ENCODE measurements at regions not wholly inside any gene's neighbourhood (a gene's known extent, or its start where the extent isn't known, plus 50 kb on each side); places are given as distances from the start of the nearest gene placed in this dataset.

DNA sequence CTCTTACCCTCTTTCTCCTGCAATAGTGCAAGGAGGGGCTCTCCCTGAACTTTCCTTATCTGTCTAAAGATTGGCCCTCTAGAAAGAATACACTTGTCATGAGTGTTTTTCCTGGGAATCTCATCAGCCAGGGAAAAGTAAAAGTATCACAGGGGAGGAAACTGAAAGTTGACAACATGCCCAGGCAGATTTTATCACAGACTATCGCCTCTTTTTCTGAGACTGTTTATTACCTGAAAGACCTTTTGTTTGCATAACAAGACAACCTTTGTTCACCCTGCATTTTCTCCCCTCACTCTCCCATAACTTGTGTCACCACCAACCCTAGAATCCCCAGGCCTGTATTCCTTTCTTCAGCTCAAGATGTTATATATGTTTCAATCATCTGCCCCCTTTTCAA, 794.7 kb upstream of the ADAMTS5 start:
- H3K36me3 ChIP-seq (ENCODE audit: insufficient read depth, low read length): no peaks in the 10 kb centered on the region
- Mint-ChIP-seq H3K4me1 (ENCODE audit: low read depth, unreplicated experiment) (peaks cover 10% of the 10 kb centered on the region), H3K9me3 (ENCODE audit: unreplicated experiment) (no peaks in the 10 kb centered on the region), H3K36me3 (ENCODE audit: low read depth, unreplicated experiment) (no peaks in the 10 kb centered on the region), H3K4me3 (ENCODE audit: unreplicated experiment) (no peak overlapping the region), H3K27me3 (ENCODE audit: low read depth, unreplicated experiment) (no peaks in the 10 kb centered on the region), H3K27ac (ENCODE audit: unreplicated experiment) (peak overlapping the region; percentile 1)
- no peaks in the 10 kb centered on the region for H4K20me1 ChIP-seq (ENCODE audit: insufficient read depth, low read length)
- DNase-seq (ENCODE audit: low read depth) (no peak), FAIRE-seq (no peak)
- no peaks in the 10 kb centered on the region for H3K27me3 ChIP-seq (ENCODE audit: insufficient read depth, low read length)
- peaks cover 3% of the 10 kb centered on the region for H3K9me3 ChIP-seq (ENCODE audit: insufficient read depth, low read depth, low read length)
- no peak overlapping the region for H3K4me2 ChIP-seq (ENCODE audit: low read length)
- H3K4me1 ChIP-seq (ENCODE audit: insufficient read depth, low read length): no peaks in the 10 kb centered on the region
- TF ChIP-seq EZH2 (IDR thresholded peaks at IDR 0.05; ENCODE audit: insufficient read depth, low read length) (no peak), CTCF (IDR thresholded peaks at IDR 0.05; ENCODE audit: insufficient read depth, low read depth, low read length) (no peak)
- H3K4me3 ChIP-seq (ENCODE audit: insufficient read depth, low read depth, low read length): no peak overlapping the region
- H3K27ac ChIP-seq (ENCODE audit: low read depth, low read length): no peak overlapping the region
- H3K79me2 ChIP-seq (ENCODE audit: insufficient read depth, low read length): no peaks in the 10 kb centered on the region
- H2AFZ ChIP-seq (ENCODE audit: low read depth, low read length): no peak overlapping the region
- H3K9ac ChIP-seq (ENCODE audit: low read length): no peak overlapping the region

GRCh38 chr21:27759820-27760219, 792.9 kb upstream of the ADAMTS5 start:
- no peak overlapping the region for H3K4me3 Mint-ChIP-seq (ENCODE audit: unreplicated experiment)
- Histone ChIP-seq H3K9me3 (ENCODE audit: insufficient read depth, low read depth, low read length) (no peaks in the 10 kb centered on the region), H3K4me3 (ENCODE audit: insufficient read depth, low read depth, low read length) (no peak overlapping the region), H2AFZ (ENCODE audit: low read depth, low read length) (no peak overlapping the region), H3K79me2 (ENCODE audit: insufficient read depth, low read length) (no peaks in the 10 kb centered on the region), H3K9ac (ENCODE audit: low read length) (no peak overlapping the region), H3K36me3 (ENCODE audit: insufficient read depth, low read length) (no peaks in the 10 kb centered on the region), H4K20me1 (ENCODE audit: insufficient read depth, low read length) (no peaks in the 10 kb centered on the region), H3K4me2 (ENCODE audit: low read length) (no peak overlapping the region), H3K27me3 (ENCODE audit: insufficient read depth, low read length) (no peaks in the 10 kb centered on the region), H3K27ac (ENCODE audit: low read depth, low read length) (no peak overlapping the region), H3K4me1 (ENCODE audit: insufficient read depth, low read length) (no peaks in the 10 kb centered on the region)
- no peaks in the 10 kb centered on the region for H3K36me3 Mint-ChIP-seq (ENCODE audit: low read depth, unreplicated experiment)
- H3K27ac Mint-ChIP-seq (ENCODE audit: unreplicated experiment): no peak overlapping the region
- peaks cover 10% of the 10 kb centered on the region for H3K4me1 Mint-ChIP-seq (ENCODE audit: low read depth, unreplicated experiment)
- no peaks in the 10 kb centered on the region for H3K9me3 Mint-ChIP-seq (ENCODE audit: unreplicated experiment)
- TF ChIP-seq CTCF (IDR thresholded peaks at IDR 0.05; ENCODE audit: insufficient read depth, low read depth, low read length): no peak
- no peak for TF ChIP-seq EZH2 (IDR thresholded peaks at IDR 0.05; ENCODE audit: insufficient read depth, low read length)
- no peaks in the 10 kb centered on the region for H3K27me3 Mint-ChIP-seq (ENCODE audit: low read depth, unreplicated experiment)
- FAIRE-seq (no peak), DNase-seq (ENCODE audit: low read depth) (no peak)

DNA sequence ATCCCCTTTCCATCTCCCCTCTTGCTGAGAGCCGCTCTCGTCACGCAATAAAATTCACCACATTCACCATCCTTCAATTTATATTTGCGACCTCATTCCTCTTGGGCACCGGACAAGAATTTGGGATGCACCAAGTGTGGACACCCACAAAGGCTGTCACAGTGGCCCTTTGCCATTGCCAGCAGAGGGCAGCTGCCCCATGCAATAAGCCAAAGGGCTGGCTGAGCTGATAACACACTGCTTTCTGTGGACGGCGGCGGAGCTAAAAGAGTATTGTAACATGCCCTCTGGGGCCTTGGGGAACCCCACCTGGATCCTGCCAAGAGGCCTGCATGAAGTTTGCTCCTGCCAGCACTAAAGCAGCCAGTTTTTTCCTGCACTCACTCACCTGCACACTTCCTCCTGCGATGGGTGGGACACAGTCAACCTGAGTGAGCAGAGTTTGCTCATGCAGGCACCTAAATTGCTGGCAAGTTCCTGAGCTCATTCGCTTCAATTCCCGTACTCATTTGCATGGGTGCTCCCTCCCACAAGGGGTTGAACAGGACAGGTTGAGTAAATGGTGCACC, 792.3 kb upstream of the ADAMTS5 start:
- Histone ChIP-seq H3K79me2 (ENCODE audit: insufficient read depth, low read length) (no peaks in the 10 kb centered on the region), H3K4me2 (ENCODE audit: low read length) (no peak overlapping the region), H4K20me1 (ENCODE audit: insufficient read depth, low read length) (no peaks in the 10 kb centered on the region), H2AFZ (ENCODE audit: low read depth, low read length) (no peak overlapping the region), H3K4me3 (ENCODE audit: insufficient read depth, low read depth, low read length) (no peak overlapping the region), H3K27me3 (ENCODE audit: insufficient read depth, low read length) (no peaks in the 10 kb centered on the region), H3K36me3 (ENCODE audit: insufficient read depth, low read length) (no peaks in the 10 kb centered on the region), H3K4me1 (ENCODE audit: insufficient read depth, low read length) (no peaks in the 10 kb centered on the region), H3K27ac (ENCODE audit: low read depth, low read length) (no peak overlapping the region), H3K9me3 (ENCODE audit: insufficient read depth, low read depth, low read length) (no peaks in the 10 kb centered on the region), H3K9ac (ENCODE audit: low read length) (no peak overlapping the region)
- Mint-ChIP-seq H3K9me3 (ENCODE audit: unreplicated experiment) (no peaks in the 10 kb centered on the region), H3K27ac (ENCODE audit: unreplicated experiment) (no peak overlapping the region), H3K36me3 (ENCODE audit: low read depth, unreplicated experiment) (no peaks in the 10 kb centered on the region), H3K4me3 (ENCODE audit: unreplicated experiment) (no peak overlapping the region), H3K4me1 (ENCODE audit: low read depth, unreplicated experiment) (peaks cover 10% of the 10 kb centered on the region), H3K27me3 (ENCODE audit: low read depth, unreplicated experiment) (no peaks in the 10 kb centered on the region)
- FAIRE-seq (no peak), DNase-seq (ENCODE audit: low read depth) (no peak)
- TF ChIP-seq CTCF (IDR thresholded peaks at IDR 0.05; ENCODE audit: insufficient read depth, low read depth, low read length) (no peak), EZH2 (IDR thresholded peaks at IDR 0.05; ENCODE audit: insufficient read depth, low read length) (no peak)
